HG02610 (cell line): ENCODE measurements at regions not wholly inside any gene's neighbourhood (a gene's known extent, or its start where the extent isn't known, plus 50 kb on each side); places are given as distances from the start of the nearest gene placed in this dataset.
"Not testable (repeated sequence)": the region's sequence is repeated elsewhere in the genome, so short reads cannot be mapped to it uniquely, and the experiment has no call there.

ENCODE experiments used
- ATAC-seq: cut with Tn5 transposase; IDR thresholded peaks from one replicate; pipeline ENCODE4 v1.9.1; 2021; ENCODE audit warnings: mild to moderate bottlenecking, moderate library complexity; ENCODE audit not compliant: unreplicated experiment

DNA sequence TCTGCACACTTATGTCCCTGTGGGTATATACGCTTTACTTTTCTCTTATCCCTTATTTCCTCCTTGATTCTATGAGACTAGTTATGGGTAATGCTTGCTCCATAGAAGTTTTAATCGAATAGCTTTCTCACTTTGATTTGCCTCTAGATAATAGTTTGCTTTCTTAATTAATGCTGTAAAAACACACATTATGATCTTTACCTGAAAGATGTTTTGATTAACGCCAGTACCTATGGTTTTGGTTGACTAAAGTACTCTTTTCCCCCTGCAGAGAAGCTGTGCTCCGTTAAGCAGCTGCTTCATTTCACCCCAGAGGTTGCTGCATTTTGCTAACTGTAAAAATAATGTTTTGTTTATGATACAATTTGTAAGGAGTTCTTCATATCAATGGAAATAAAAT is 362.3 kb downstream of the FLRT2 start:
- ATAC-seq = no peak

DNA sequence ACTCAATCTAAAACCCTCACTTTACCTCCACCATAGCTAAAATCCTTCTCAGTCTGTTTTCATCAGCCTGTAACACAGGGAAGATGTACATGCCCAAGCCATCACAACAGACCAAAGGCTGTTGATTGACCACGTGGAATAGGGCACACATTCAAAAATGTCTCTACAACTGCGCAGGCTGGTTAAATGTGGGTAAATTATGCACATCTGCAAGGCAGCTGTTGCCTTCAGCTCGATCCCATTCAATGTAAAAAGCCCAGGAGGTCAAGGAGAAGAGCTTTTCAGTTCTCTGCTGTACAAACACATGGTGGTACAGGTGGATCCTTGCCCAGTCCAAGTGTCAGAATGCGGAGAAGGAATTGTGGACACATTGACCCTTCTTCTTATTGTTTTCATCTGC is 354.0 kb downstream of the FLRT2 start:
- ATAC-seq = no peak

DNA sequence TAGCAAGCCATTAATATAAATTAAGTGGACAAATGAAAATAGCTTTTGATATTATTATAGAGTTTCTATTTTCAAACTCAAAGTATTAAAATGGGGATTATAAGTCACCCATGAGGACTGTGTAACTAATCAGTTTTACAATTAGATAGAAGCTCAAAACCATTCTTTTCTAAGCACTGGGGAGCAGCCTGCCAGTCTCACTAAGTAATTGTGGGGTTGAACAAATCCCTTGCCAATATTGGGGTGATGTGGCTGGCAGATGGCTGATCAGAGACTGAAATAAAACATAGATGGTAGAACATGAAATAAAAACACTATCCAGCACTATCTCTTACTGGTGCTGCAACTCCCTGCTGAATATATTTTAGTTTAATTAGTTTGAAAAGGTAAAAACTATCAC is 353.2 kb downstream of the FLRT2 start:
- ATAC-seq = no peak

DNA sequence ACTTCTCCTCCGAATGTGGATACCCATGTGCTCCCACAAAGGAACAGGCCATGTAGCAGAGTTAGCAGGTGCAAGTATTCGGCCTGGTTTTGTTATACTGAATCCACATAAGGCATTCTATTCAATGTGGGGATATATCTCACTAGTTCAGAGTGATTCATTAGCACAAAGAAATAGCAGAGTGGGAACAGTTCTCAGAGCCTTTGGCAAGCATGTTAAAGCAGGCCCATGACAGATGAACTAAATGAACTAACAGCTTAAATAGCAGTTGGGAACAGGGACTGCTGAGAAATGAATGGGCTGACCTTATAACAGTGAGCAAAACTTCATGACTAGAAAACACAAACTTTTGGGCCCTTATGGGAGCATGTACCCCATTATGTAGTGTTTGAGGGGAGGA is 352.0 kb downstream of the FLRT2 start:
- ATAC-seq = no peak

DNA sequence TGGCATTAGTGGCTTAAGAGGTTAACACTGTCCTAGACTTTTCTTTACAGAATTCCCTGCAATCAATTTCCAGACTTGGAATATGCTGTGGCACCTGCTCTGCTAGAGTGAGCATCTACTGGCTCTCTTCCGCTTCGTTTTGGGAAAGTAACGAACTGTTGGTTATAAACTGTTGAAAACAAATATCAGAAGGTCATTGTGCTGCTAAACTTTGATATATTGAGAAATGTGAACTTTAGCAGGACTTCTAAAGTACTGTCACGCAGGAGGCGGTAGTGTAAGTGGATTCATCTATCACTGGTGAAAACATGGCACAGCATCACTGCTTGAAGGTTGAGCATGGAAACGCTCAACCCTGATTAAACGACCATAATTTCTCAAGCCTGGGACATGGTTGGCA is 348.9 kb downstream of the FLRT2 start:
- ATAC-seq = no peak

DNA sequence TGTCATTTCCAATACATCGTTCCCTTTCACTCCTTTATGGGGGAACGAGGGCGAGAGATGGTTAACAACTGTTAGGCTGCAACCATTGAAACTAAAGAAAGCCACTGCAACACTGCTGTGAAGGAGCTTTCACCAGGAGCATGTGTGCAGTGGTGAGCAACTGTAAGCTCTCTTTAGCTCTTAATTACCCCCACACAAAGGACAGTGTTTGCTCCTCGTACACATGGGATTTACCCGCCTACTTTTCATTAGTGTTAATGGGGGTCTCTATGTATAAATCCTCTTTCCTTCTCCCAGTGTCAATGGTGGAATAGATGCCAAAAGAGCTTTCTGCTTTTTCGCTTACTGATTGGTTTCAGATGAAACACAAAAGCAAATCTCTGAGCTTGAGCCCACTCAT is 343.1 kb downstream of the FLRT2 start:
- ATAC-seq = no peak

DNA sequence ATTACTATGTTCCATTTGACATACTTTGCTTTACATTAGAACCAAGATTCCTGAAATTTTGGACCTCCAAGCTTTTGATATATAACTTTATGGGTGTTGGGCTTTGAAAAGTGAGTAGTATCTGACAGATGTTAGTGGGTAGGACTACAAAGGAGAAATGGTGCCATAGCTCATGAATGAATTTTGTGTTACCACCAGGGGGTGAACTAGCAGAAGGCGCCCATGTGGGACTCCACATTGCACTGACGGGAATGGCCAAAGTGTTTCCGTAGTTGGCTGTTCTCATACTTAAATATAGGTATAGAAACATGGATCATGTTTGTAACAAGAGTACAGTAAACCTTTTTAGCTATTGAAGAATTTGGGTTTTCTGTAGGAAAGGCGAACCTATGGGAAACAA is 337.5 kb downstream of the FLRT2 start:
- ATAC-seq = no peak

DNA sequence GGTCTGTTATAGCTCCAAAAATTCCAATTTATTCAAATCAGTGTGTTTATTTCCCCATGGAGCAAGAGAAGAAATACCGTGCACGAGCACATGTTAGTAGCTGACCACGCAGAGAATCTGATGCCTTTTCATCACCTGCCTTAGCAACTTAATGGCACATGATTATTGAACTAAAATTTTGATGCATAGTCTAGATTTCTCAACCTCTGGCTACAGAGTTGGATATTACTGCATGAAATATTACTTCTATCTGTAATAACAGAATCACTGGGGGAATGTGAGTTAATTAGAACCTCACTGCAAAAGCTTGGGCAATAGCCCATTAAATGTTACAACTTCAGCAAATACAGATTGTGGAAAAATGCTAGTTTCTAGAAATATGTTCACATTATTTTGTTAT is 335.8 kb downstream of the FLRT2 start:
- ATAC-seq = no peak

DNA sequence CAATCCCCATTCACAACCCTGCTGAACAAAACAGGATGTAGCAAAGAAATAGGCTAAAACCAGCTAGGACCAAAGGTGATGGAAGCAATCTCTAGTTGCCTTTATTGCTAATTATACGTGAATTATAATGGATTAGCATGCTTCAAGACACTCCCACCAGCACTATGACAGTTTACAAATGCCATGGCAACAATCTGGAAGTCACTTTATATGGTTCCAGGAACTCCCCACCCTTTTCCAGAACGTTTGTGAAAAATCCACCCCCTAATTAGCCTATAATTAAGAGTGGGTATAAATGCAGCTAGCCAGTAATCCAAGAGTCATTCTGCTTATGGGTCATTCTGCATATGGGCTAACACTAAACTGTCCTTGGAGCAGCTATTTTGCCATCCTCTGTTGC is 328.7 kb downstream of the FLRT2 start:
- ATAC-seq = no peak

DNA sequence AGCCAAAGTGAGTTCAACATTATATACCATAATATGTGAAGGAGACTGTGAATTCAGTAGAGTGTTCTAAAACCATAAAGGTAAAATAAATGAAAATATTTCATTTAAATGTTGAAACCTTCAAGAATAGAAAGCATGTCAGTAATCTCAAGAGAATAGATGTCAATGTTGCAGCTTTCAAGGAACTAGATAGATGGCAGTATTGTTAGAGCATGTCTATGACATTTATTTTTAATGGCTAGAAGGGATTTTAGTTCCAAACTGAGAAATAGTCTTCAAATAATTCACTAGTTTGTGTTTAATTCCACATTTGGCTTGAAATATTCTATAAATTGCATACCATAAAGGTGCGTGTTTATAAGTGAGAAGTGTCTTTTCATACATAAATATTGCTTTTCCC is 326.5 kb downstream of the FLRT2 start:
- ATAC-seq = no peak

DNA sequence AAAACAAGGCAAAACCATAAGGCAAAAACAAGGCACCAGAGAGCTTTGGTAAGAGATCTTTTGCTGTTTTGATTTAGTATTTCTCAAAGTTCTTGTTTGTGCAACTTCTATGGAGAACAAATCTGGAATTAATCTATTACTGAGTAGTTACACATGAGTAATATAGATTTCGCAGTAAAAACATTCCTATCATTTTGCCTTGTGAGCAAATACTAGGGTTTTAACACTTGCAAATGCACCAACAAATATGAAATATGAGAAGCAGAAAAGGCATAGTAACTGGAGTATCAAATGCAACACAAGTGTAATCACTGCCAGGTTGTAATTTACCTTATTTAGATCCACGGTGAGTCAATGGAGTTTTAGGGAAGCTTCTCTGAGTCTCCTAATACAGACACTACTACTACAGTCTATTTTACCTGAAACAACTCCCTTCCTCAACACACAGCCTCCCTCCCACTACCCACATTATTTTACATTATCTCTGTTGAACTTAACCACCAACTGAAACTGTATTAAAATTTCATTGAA is 324.1 kb downstream of the FLRT2 start:
- ATAC-seq = no peak

DNA sequence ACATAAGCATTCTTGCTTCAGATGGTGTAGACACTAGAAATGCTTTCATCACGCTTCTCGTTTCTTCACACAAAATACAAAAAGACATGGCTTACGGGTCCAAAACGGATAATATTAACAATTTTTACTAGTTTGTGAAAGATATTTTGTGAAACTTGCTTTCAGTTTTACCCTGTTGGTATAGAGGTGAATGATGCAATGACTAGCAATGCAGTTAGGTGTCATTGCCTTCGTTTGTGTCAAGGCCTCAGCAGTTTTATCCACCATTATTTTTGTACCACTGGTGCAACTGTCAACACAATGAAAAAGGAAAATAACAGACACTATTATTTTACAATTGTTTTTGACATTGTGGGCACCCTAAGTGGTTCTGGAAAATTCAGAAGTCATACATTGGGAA is 323.0 kb downstream of the FLRT2 start:
- no peak for ATAC-seq

DNA sequence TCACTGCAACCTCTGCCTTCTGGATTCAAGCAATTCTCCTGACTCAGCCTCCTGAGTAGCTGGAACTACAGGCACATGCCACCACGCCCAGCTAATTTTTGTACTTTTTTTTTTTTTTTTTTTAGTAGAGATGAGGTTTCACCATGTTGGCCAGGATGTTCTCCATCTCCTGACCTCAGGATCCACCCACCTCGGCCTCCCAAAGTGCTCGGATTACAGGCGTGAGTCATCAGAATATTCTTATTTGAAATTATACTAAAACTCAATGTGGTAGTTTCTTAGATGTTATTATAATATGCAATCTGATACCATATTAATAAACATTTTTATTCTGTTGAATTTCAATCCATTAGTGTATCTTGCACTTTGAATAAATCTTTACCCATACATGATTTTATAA is 322.2 kb downstream of the FLRT2 start:
- not testable (repeated sequence) for ATAC-seq

DNA sequence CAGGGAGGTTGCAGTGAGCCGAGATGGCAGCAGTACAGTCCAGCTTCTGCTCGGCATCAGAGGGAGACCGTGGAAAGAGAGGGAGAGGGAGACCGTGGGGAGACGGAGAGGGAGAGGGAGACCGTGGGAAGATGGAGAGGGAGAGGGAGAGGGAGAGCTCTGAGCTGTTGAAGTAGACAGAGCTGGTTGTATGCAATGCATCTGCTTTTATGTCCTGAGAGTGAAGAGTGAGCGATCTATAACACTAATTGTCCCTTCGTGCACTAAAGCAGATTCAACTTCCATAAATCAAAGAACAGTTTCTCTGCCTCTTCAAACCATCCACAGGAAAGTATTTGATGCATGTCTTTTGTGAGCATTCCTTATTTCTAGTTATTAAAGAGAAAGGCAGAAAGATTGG is 300.6 kb downstream of the FLRT2 start:
- ATAC-seq = not testable (repeated sequence)

DNA sequence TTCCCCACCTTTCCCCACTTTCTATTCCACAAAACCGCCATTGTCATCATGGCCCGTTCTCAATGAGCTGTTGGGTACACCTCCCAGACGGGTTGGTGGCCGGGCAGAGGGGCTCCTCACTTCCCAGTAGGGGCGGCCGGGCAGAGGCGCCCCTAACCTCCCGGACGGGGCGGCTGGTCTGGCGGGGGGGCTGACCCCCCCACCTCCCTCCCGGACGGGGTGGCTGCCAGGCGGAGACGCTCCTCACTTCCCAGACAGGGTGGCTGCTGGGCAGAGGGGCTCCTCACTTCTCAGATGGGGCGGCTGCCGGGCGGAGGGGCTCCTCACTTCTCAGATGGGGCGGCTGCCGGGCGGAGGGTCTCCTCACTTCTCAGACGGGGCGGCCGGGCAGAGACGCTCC is 299.7 kb downstream of the FLRT2 start:
- ATAC-seq = not testable (repeated sequence)

DNA sequence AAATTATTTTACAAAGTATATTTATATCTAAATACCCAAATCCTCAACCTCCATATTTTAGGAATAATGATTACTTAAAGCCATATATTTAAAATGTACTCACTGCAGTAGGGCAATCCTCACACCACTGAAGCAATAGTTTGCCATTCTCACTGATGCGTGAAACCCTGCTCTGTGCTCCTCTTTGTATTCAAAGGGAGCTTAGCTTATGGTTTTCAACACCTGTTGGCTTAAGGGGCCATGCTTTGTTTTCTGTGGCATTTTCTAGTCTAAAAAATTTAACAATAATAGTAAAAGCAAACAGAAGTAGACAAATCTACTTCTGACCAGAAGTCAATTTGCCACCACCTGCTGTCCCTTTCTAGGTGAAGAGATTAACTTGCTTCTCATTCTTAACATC is 294.6 kb downstream of the FLRT2 start:
- no peak for ATAC-seq

DNA sequence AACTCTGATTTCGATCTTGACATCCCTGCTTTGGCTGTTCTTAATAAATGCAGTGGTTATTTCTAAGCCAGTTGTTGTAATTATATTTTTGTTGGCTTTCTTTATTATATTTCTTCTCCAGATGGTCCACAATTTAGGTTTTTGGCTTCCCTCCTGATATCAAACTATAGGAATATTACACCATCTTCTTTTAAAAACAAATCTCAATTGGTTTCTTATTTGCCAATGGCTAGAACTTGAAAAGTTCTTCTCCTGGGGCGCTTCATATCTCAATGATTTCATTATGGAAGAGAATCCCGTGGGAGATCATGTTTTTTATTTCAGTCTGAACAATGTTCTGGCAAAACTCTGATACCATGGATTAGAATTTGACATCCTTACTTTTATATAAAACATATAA is 292.3 kb downstream of the FLRT2 start:
- no peak for ATAC-seq

DNA sequence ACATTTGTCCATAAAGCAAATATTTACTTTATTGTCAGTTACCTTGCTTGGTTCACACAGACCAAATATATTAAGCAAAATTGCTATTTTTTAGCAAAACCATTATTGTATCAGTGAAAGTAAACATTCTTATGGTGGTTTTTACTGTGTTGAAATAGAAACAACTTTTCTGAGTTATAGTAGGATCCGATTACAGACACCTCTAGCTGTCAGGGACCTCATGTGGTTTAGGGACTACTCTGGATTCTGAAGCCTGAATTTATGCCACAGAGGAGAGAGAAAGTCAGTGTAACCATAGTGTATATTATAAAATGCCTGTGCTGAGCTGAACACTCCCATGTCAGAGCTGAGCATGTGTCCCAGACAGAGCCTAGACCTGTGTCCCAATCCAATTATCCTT is 287.5 kb downstream of the FLRT2 start:
- no peak for ATAC-seq

DNA sequence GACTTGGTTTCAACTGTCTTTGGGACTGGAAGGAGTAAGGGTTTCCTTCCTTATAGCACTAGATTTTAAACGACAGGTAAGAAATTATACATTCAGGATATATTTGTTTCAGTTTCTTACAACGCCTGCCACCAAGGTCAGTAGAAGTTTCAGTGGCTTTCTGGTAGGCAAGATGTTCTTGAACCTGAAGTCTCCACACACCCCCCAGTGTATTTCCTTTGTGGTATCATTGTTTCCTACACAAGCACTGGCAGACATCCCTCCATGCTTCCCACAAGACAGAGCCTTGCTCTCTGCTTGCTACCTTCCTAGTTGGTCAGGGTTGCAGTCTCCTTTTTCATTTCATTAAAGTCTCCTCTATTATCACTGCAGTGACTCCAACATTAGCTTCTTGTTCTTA is 283.1 kb downstream of the FLRT2 start:
- ATAC-seq = no peak

DNA sequence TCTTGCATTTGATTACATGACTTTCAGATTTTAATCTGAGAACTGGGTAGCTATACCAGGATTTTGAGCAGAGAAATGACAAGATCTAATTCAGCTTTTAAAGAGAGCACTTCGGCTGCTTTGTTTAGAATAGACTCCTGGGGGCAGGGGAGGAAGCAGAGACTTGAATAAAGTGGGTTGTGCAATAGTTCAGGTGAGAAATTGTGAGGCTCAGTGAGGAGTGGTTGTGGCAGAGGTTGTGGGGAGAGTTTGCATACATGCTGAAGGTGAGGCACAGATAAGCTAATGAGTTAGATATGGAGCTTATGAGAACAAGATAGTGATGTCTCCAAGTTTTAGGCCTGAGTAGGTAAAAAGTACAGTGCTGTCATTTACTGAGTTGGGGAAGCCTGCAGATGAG is 281.4 kb downstream of the FLRT2 start:
- ATAC-seq = no peak

DNA sequence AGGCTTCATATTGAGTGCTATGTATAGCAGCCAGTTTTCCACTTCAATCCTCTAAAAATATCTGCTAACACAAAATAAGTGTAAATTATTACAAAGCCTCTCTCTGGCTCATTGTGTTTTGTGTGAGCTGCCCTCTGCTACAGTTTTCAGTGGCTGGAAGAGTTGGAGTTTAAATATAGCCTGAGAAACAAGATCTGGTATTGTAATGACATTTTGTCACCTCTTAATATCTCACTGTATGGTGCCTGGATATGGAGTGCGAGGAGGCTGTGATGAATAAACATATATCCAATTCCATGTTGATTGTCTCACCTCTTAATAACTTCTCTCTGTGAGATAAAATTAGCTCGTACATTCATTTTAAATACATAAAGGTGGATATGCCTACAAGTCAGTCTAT is 269.7 kb downstream of the FLRT2 start:
- ATAC-seq = no peak

DNA sequence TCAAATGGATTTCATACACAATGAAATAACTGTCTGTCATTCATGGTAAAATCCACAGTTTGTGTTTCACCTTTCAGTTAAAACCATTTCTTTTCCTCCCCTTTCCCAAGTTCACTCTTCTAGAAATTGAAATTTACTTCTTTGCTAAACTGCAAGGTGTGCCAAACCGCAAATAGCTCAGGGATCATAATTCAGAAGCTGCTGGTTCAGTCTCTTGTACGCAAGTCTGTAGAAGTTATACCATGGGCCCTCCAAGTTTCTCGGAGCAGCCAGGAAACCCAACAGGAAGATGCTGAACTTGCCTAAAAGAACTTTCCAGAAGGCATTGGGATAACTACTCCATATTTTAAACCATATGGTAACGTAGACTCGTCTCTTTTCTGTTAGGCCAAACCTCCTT is 268.9 kb downstream of the FLRT2 start:
- ATAC-seq = no peak

DNA sequence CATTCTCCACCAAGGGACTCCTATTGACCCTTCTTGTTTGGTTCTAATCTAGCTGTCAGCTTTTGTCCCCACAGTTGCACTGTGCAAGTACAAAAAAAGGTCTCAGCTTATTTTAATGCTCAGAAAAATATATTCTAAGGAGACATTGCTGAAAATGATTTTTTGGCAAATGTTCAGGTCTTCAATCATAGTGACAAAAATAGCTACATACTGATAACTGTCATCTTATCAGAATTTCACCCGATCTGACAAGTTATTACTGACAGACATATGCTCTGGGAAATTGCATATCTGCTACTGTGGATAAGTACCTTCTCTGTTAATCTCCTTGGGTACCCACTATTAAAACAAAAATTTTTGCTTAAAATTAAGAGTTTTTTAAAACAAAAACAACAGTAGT is 263.6 kb downstream of the FLRT2 start:
- ATAC-seq = no peak

DNA sequence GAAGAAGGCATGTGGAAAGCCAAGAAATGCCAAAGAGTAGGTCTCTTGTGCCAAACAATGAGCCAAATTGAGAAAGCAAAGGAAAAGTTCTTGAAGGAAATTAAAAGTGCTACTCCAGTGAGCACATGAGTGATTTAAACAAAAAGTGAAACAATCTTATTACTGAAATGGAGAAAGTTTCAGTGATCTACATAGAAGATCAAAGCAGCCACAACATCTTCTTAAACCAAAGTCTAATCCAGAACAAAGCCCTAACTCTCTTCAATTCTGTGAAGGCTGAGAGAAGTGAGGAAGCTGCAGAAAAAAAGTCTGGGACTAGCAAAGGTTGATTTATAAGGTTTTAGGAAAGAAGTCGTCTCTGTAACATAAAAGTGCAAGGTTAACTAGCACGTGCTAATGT is 259.6 kb downstream of the FLRT2 start:
- no peak for ATAC-seq
